AG04450 (cell line): ENCODE measurements at regions not wholly inside any gene's neighbourhood (a gene's known extent, or its start where the extent isn't known, plus 50 kb on each side); places are given as distances from the start of the nearest gene placed in this dataset.

ENCODE experiments used
- CTCF ChIA-PET: fragments of 300-600, 350-600 bp; formaldehyde crosslinking; extraction: SDS; loops from one replicate; lab custom pipeline; 2022; ENCODE audit warnings: antibody characterized with exemption, inconsistent platforms; lab: Charles Lee
- POLR2A ChIA-PET: fragments of 350-600 bp; formaldehyde crosslinking; extraction: SDS; loops from one replicate; lab custom pipeline; 2021; ENCODE audit warnings: antibody characterized with exemption, inconsistent platforms; lab: Yijun Ruan, JAX
- DNase-seq: peaks from one replicate; pipeline ENCODE4 v3.0.0-alpha.2; 2011; ENCODE audit warnings: low read depth, low spot score
- H3K27ac ChIP-seq: one replicate; pipeline ENCODE4 v1.5.1; 2012; ENCODE audit warnings: low read depth, low read length, control low read depth
- H3K27me3 ChIP-seq: one replicate; pipeline ENCODE4 v1.6.0; 2012; ENCODE audit warnings: low read length; ENCODE audit not compliant: control insufficient read depth, insufficient read depth
- H3K4me3 ChIP-seq: 2 replicates; pipeline ENCODE4 v1.5.1; 2011; ENCODE audit warnings: mild to moderate bottlenecking, low read depth, low read length, control low read depth
- H3K9me3 ChIP-seq: 2 replicates; pipeline ENCODE4 v1.5.1; 2012; ENCODE audit warnings: low read length; ENCODE audit not compliant: control insufficient read depth, insufficient read depth
- TF ChIP-seq, protein P1 (sequence below): IDR thresholded peaks from 2 replicates; pipeline ENCODE4 v1.5.1; 2011; ENCODE audit warnings: low read depth, low read length, control low read depth, inconsistent platforms

DNA sequence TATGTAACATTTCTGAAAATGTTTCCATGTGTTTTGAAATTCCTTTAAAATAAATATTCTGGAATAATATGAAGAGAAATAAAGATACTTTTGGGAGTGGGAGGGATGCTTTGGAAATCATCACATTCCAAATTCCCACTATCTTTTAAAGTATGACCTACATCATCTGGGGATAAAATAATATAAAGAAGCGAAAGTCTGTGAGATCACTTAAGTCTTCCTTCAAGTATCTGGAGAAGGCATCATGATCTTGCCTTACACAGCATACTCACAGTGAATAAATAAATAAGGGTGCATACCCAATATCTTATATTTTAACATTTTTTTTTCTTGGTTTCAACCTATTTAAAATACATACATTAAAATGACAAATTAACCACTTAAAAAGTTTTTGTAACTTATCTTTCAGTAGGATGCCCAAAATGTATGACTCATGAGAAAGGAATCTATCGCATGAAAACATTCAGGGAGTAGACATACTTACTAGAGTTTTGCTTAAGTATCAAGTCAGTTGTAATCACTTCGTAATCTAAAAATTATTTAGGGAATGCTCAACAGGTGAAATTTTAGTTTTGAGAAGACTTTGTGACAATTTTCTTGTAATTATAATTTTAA lies 248.3 kb upstream of the COL3A1 start:
- Histone ChIP-seq H3K9me3 (no peaks in the 10 kb centered on the region), H3K27ac (no peak overlapping the region), H3K27me3 (no peaks in the 10 kb centered on the region), H3K4me3 (no peak overlapping the region)
- POLR2A ChIA-PET: no interaction called here
- TF ChIP-seq, protein P1, sequence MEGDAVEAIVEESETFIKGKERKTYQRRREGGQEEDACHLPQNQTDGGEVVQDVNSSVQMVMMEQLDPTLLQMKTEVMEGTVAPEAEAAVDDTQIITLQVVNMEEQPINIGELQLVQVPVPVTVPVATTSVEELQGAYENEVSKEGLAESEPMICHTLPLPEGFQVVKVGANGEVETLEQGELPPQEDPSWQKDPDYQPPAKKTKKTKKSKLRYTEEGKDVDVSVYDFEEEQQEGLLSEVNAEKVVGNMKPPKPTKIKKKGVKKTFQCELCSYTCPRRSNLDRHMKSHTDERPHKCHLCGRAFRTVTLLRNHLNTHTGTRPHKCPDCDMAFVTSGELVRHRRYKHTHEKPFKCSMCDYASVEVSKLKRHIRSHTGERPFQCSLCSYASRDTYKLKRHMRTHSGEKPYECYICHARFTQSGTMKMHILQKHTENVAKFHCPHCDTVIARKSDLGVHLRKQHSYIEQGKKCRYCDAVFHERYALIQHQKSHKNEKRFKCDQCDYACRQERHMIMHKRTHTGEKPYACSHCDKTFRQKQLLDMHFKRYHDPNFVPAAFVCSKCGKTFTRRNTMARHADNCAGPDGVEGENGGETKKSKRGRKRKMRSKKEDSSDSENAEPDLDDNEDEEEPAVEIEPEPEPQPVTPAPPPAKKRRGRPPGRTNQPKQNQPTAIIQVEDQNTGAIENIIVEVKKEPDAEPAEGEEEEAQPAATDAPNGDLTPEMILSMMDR: no peak
- CTCF ChIA-PET: no interaction called here
- DNase-seq: no peak

DNA sequence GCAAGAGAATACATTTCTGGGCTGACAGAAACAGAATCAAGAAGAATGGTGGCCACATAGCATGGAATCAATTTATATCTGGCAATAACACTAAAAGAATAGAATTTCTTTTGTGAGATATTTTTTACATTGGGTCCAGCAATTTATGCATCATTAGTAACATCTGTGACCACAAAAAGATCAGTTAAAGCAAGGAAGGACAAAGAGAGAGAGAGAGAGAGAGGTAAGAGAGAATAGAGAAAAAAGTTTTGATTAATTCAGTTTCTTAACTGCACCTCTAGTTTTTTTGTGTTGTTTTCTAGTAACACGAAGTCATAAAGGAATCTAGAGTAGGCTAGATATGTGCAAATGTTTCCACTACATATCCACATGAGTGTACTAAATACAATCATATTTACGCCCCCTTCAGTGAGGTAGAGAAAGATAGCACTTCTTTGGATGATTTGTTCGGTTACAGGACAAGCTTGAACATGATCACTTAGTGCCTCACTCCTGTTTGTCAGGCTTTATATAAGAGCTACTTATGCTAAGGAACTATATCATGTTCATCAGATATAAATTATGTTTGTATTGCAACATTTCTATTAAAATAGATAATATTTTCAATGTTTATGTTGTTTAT lies 247.4 kb upstream of the COL3A1 start:
- no peaks in the 10 kb centered on the region for H3K27me3 ChIP-seq
- TF ChIP-seq, protein P1: no peak
- H3K27ac ChIP-seq: no peak overlapping the region
- H3K9me3 ChIP-seq: no peaks in the 10 kb centered on the region; the same call in 1 of the 2 replicates
- ChIA-PET CTCF (no interaction called here), POLR2A (no interaction called here)
- no peak overlapping the region for H3K4me3 ChIP-seq
- DNase-seq: no peak

DNA sequence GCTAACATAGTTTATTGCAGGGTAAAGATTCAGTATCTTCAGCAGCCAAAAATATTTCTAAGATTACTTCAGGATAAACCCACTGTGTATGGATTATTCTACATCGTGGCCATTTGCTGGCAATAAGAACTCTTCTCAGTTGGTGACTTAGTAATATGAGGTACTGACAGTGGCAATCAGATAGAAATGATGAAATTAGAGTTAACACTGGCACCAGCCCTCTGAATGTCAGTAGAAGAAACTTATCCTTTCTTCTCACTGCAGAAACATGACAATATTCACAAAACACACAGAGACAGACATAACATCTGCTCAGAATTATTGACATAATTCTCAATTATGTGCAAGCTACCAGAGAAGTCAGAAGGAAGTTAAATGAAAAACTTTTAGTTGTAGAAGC lies 246.3 kb upstream of the COL3A1 start:
- no peak overlapping the region for H3K4me3 ChIP-seq
- TF ChIP-seq, protein P1: no peak
- H3K27ac ChIP-seq: no peak overlapping the region
- no peak for DNase-seq
- H3K9me3 ChIP-seq: no peaks in the 10 kb centered on the region; the same call in 1 of the 2 replicates
- H3K27me3 ChIP-seq: no peaks in the 10 kb centered on the region
- ChIA-PET POLR2A (no interaction called here), CTCF (no interaction called here)

DNA sequence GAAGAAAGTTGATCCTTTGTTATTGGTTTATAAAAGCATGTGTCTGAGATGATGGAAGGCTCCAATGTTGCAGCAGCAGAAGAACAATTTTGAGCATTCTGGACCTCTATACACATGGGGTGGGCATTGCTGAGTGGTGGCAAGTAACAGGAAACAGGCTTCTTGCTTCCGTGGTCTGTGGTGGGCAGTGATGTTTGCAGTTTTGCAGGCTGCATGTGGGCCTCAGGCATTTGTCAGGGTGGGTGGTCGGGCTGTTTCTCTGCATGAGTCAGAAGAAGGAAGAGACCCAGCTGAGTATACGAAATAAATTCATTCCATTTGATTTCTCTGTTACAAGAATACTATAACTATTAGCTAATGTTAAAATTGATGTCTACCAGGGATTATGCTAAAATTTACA lies 239.5 kb upstream of the COL3A1 start:
- Histone ChIP-seq H3K4me3 (no peak overlapping the region), H3K27ac (no peak overlapping the region), H3K9me3 (no peaks in the 10 kb centered on the region; the same call in 1 of the 2 replicates), H3K27me3 (no peaks in the 10 kb centered on the region)
- CTCF ChIA-PET: no interaction called here
- no peak for DNase-seq
- TF ChIP-seq, protein P1: no peak
- POLR2A ChIA-PET: no interaction called here

DNA sequence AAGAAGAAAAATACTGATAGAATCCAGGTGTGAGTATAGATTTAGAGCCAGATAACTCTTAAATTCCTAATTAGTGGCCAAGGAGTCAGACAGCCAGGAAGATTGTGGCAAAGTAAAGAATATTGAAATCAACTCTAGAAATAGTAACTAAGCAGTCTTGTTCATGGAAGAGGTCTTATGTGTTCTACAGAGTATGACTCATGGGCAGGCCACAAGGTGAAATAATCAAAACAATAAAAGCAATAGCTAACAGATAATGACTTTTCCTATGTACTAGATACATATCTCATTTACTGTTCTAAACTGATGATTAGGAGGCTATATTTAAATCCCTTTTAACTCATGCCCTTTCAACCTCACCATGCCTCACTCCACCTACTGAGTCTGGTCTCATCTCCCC lies 227.4 kb upstream of the COL3A1 start:
- TF ChIP-seq, protein P1: no peak
- H3K27me3 ChIP-seq: no peaks in the 10 kb centered on the region
- ChIA-PET CTCF (interaction anchor here (0.8 kb wide), 1 partner anchor 230 kb away, joined by 3 read pairs; no protein-coding TSS in a partner anchor), POLR2A (no interaction called here)
- no peaks in the 10 kb centered on the region for H3K9me3 ChIP-seq
- no peak overlapping the region for H3K27ac ChIP-seq
- H3K4me3 ChIP-seq: no peak overlapping the region
- no peak for DNase-seq
